ENCODE measurements at regions not wholly inside any gene's neighbourhood (a gene's known extent, or its start where the extent isn't known, plus 50 kb on each side); places are given as distances from the start of the nearest gene placed in this dataset.

DNA sequence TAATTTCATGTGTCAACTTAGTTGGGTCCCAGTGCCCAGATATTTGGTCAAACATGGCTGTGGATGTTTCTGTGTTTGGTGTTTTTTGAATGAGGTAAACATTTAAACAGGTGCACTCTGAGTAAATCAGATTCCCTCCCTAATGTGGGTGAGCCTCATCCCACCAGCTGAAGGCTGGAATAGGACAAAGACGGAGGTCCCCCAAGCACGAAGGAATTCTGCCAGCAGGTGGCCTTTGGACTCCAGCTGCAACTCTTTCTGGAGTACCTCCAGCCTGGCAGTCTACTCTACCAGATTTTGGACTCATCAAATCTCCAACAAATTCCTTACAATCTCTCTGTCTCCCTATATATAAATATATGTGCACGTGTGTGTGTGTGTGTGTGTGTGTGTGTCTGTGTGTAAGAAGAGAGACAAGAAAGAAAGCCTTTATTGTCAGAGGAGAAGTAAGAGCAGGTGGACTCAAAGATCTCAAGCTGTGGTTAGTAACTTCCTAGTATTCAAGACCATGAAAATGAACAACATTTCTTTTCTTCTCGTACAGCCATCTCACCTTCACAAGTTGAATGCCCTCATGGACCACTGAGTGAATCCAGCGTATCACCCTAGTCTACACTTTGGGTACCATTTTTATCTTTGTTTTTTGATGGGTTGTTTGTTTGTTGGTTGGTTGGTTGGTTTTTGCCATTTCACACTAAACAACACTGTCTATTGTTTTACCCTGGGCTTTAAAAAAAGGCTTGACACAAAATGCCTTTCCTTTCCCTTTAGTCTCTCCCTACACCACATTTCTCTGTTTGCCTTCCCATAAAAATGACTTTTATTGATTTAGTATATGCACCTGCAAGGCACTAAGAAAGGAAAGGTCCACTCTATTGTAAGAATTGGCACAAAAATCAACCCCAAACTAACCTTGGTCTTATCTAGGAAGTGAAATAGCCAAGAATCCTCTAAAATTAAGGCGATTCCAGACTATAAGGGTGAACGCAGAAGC is 118.7 kb downstream of the TENT4A start (continued):
- TF ChIP-seq, protein P1, sequence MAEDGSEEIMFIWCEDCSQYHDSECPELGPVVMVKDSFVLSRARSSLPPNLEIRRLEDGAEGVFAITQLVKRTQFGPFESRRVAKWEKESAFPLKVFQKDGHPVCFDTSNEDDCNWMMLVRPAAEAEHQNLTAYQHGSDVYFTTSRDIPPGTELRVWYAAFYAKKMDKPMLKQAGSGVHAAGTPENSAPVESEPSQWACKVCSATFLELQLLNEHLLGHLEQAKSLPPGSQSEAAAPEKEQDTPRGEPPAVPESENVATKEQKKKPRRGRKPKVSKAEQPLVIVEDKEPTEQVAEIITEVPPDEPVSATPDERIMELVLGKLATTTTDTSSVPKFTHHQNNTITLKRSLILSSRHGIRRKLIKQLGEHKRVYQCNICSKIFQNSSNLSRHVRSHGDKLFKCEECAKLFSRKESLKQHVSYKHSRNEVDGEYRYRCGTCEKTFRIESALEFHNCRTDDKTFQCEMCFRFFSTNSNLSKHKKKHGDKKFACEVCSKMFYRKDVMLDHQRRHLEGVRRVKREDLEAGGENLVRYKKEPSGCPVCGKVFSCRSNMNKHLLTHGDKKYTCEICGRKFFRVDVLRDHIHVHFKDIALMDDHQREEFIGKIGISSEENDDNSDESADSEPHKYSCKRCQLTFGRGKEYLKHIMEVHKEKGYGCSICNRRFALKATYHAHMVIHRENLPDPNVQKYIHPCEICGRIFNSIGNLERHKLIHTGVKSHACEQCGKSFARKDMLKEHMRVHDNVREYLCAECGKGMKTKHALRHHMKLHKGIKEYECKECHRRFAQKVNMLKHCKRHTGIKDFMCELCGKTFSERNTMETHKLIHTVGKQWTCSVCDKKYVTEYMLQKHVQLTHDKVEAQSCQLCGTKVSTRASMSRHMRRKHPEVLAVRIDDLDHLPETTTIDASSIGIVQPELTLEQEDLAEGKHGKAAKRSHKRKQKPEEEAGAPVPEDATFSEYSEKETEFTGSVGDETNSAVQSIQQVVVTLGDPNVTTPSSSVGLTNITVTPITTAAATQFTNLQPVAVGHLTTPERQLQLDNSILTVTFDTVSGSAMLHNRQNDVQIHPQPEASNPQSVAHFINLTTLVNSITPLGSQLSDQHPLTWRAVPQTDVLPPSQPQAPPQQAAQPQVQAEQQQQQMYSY (CRISPR knock-in tag; IDR thresholded peaks at IDR 0.05), result no peak
- TF ChIP-seq, protein P2, sequence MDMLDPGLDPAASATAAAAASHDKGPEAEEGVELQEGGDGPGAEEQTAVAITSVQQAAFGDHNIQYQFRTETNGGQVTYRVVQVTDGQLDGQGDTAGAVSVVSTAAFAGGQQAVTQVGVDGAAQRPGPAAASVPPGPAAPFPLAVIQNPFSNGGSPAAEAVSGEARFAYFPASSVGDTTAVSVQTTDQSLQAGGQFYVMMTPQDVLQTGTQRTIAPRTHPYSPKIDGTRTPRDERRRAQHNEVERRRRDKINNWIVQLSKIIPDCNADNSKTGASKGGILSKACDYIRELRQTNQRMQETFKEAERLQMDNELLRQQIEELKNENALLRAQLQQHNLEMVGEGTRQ (CRISPR knock-in tag; IDR thresholded peaks at IDR 0.05), result no peak
- TF ChIP-seq, protein P3, sequence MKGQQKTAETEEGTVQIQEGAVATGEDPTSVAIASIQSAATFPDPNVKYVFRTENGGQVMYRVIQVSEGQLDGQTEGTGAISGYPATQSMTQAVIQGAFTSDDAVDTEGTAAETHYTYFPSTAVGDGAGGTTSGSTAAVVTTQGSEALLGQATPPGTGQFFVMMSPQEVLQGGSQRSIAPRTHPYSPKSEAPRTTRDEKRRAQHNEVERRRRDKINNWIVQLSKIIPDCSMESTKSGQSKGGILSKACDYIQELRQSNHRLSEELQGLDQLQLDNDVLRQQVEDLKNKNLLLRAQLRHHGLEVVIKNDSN (CRISPR knock-in tag; IDR thresholded peaks at IDR 0.05), result no peak
- no peak for TF ChIP-seq NFYB (CRISPR knock-in tag; conservative IDR thresholded peaks at IDR 0.05; ENCODE audit: low read depth)
- no peak for TF ChIP-seq TP53 (CRISPR knock-in tag; IDR thresholded peaks at IDR 0.05)
- TF ChIP-seq ZNF219 (CRISPR knock-in tag; IDR thresholded peaks at IDR 0.05; ENCODE audit: borderline replicate concordance), result no peak
- TF ChIP-seq, protein P4, sequence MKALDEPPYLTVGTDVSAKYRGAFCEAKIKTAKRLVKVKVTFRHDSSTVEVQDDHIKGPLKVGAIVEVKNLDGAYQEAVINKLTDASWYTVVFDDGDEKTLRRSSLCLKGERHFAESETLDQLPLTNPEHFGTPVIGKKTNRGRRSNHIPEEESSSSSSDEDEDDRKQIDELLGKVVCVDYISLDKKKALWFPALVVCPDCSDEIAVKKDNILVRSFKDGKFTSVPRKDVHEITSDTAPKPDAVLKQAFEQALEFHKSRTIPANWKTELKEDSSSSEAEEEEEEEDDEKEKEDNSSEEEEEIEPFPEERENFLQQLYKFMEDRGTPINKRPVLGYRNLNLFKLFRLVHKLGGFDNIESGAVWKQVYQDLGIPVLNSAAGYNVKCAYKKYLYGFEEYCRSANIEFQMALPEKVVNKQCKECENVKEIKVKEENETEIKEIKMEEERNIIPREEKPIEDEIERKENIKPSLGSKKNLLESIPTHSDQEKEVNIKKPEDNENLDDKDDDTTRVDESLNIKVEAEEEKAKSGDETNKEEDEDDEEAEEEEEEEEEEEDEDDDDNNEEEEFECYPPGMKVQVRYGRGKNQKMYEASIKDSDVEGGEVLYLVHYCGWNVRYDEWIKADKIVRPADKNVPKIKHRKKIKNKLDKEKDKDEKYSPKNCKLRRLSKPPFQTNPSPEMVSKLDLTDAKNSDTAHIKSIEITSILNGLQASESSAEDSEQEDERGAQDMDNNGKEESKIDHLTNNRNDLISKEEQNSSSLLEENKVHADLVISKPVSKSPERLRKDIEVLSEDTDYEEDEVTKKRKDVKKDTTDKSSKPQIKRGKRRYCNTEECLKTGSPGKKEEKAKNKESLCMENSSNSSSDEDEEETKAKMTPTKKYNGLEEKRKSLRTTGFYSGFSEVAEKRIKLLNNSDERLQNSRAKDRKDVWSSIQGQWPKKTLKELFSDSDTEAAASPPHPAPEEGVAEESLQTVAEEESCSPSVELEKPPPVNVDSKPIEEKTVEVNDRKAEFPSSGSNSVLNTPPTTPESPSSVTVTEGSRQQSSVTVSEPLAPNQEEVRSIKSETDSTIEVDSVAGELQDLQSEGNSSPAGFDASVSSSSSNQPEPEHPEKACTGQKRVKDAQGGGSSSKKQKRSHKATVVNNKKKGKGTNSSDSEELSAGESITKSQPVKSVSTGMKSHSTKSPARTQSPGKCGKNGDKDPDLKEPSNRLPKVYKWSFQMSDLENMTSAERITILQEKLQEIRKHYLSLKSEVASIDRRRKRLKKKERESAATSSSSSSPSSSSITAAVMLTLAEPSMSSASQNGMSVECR (CRISPR knock-in tag; IDR thresholded peaks at IDR 0.05; ENCODE audit: borderline replicate concordance), result no peak
- TF ChIP-seq, protein P5, sequence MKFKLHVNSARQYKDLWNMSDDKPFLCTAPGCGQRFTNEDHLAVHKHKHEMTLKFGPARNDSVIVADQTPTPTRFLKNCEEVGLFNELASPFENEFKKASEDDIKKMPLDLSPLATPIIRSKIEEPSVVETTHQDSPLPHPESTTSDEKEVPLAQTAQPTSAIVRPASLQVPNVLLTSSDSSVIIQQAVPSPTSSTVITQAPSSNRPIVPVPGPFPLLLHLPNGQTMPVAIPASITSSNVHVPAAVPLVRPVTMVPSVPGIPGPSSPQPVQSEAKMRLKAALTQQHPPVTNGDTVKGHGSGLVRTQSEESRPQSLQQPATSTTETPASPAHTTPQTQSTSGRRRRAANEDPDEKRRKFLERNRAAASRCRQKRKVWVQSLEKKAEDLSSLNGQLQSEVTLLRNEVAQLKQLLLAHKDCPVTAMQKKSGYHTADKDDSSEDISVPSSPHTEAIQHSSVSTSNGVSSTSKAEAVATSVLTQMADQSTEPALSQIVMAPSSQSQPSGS (CRISPR knock-in tag; IDR thresholded peaks at IDR 0.05; ENCODE audit: borderline replicate concordance, low read depth), result no peak
- no peak for TF ChIP-seq JUN (CRISPR knock-in tag; IDR thresholded peaks at IDR 0.05)

DNA sequence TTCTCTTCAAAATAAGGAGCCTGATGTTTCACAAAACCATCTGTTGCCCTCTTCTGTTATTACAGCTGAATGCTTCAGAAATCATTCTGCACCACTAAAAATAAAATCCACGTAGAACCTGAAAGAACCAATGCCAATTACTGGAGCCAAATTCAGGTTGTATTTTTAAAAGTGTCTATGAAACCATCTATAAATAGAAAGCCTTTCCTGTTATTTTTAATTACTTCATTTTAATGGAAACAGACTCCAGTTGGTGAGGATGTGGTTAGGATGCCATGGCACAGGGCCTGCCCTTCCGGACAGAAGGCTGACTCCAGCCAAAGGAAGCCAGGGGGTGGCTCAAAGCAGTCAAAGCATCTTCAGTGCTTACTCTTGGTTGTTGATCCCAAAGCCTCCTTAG is 119.8 kb downstream of the TENT4A start:
- DNase-seq (ENCODE audit: low spot score) (no peak), ATAC-seq (no peak)
- ChIA-PET POLR2A (no interaction called here), CTCF (interaction anchor here (1.2 kb wide), 1 partner anchor 12 kb away, joined by 4 read pairs; no protein-coding TSS in a partner anchor)
- peaks cover 12% of the 10 kb centered on the region for H3K36me3 Mint-ChIP-seq
- H3K27ac Mint-ChIP-seq, result no peak overlapping the region
- peaks cover 4% of the 10 kb centered on the region; the same call in 1 of the 2 replicates for H3K27me3 Mint-ChIP-seq (ENCODE audit: low read depth)
- H3K4me3 Mint-ChIP-seq, result no peak overlapping the region
- peaks cover 31% of the 10 kb centered on the region for H3K9me3 Mint-ChIP-seq
- no peaks in the 10 kb centered on the region for H3K4me1 Mint-ChIP-seq
- TF ChIP-seq, protein P6, sequence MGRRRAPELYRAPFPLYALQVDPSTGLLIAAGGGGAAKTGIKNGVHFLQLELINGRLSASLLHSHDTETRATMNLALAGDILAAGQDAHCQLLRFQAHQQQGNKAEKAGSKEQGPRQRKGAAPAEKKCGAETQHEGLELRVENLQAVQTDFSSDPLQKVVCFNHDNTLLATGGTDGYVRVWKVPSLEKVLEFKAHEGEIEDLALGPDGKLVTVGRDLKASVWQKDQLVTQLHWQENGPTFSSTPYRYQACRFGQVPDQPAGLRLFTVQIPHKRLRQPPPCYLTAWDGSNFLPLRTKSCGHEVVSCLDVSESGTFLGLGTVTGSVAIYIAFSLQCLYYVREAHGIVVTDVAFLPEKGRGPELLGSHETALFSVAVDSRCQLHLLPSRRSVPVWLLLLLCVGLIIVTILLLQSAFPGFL (CRISPR knock-in tag; IDR thresholded peaks at IDR 0.05; ENCODE audit: borderline replicate concordance), result no peak
- TF ChIP-seq FOXK1 (CRISPR knock-in tag; IDR thresholded peaks at IDR 0.05) (no peak), ZNF263 (CRISPR knock-in tag; IDR thresholded peaks at IDR 0.05; ENCODE audit: low read depth) (no peak)
- TF ChIP-seq, protein P7, sequence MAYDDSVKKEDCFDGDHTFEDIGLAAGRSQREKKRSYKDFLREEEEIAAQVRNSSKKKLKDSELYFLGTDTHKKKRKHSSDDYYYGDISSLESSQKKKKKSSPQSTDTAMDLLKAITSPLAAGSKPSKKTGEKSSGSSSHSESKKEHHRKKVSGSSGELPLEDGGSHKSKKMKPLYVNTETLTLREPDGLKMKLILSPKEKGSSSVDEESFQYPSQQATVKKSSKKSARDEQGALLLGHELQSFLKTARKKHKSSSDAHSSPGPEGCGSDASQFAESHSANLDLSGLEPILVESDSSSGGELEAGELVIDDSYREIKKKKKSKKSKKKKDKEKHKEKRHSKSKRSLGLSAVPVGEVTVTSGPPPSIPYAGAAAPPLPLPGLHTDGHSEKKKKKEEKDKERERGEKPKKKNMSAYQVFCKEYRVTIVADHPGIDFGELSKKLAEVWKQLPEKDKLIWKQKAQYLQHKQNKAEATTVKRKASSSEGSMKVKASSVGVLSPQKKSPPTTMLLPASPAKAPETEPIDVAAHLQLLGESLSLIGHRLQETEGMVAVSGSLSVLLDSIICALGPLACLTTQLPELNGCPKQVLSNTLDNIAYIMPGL (CRISPR knock-in tag; IDR thresholded peaks at IDR 0.05), result no peak
- TF ChIP-seq, protein P5 (CRISPR knock-in tag; IDR thresholded peaks at IDR 0.05; ENCODE audit: borderline replicate concordance, low read depth), result no peak
- TF ChIP-seq, protein P8, sequence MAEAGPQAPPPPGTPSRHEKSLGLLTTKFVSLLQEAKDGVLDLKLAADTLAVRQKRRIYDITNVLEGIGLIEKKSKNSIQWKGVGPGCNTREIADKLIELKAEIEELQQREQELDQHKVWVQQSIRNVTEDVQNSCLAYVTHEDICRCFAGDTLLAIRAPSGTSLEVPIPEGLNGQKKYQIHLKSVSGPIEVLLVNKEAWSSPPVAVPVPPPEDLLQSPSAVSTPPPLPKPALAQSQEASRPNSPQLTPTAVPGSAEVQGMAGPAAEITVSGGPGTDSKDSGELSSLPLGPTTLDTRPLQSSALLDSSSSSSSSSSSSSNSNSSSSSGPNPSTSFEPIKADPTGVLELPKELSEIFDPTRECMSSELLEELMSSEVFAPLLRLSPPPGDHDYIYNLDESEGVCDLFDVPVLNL (CRISPR knock-in tag; IDR thresholded peaks at IDR 0.05; ENCODE audit: borderline replicate concordance, low read depth), result no peak
